Neural progenitor cell (in vitro differentiated cells): ENCODE measurements at regions not wholly inside any gene's neighbourhood (a gene's known extent, or its start where the extent isn't known, plus 50 kb on each side); places are given as distances from the start of the nearest gene placed in this dataset.

Source experiments
- CTCF ChIP-seq: fragments of 200-600 bp; sonication (generic); IDR thresholded peaks from 2 replicates; pipeline ENCODE4 v1.5.1; 2017; ENCODE audit warnings: antibody characterized with exemption, mild to moderate bottlenecking
- EZH2 ChIP-seq: fragments of 200-600 bp; sonication (generic); IDR thresholded peaks from 2 replicates; pipeline ENCODE4 v1.6.1; 2017; ENCODE audit warnings: antibody characterized with exemption, mild to moderate bottlenecking, moderate library complexity
- EZH2phosphoT487 ChIP-seq: fragments of 200-600 bp; sonication (generic); IDR thresholded peaks from 2 replicates; pipeline ENCODE4 v1.6.1; 2017; ENCODE audit warnings: antibody characterized with exemption

- TF ChIP-seq EZH2phosphoT487: no peak
- no peak for TF ChIP-seq CTCF
- TF ChIP-seq EZH2: no peak
Observed at GRCh38 chr3:168585544-168585943, 489.8 kb upstream of the GOLIM4 start.
